Activated CD8-positive, alpha-beta memory T cell treated with anti-CD3 and anti-CD28 coated beads for 4 hours (primary cell): ENCODE measurements at regions not wholly inside any gene's neighbourhood (a gene's known extent, or its start where the extent isn't known, plus 50 kb on each side); places are given as distances from the start of the nearest gene placed in this dataset.
"Not testable (repeated sequence)": the region's sequence is repeated elsewhere in the genome, so short reads cannot be mapped to it uniquely, and the experiment has no call there.

ENCODE experiments used
- DNase-seq, 2 donors: peaks; one replicate each; pipeline ENCODE4 v3.0.0-alpha.2; 2020; ENCODE audit warnings: low read depth in 2 of 2

GRCh38 chr15:26029586-26029985 lies 166.5 kb upstream of the ATP10A start:
- not testable (repeated sequence) for DNase-seq

GRCh38 chr15:26029146-26029545 lies 166.0 kb upstream of the ATP10A start:
- DNase-seq, result no peak

- no peak for DNase-seq
Measured at GRCh38 chr15:26028086-26028740, 165.1 kb upstream of the ATP10A start.

GRCh38 chr15:26026671-26027070 lies 163.5 kb upstream of the ATP10A start:
- not testable (repeated sequence) for DNase-seq

GRCh38 chr15:26024241-26024640 lies 161.1 kb upstream of the ATP10A start:
- no peak for DNase-seq

GRCh38 chr15:26023691-26024090 lies 160.6 kb upstream of the ATP10A start:
- no peak for DNase-seq

GRCh38 chr15:26023231-26023630 lies 160.1 kb upstream of the ATP10A start:
- no peak for DNase-seq

- no peak for DNase-seq
Measured at GRCh38 chr15:26020871-26021270, 157.7 kb upstream of the ATP10A start.

- no peak for DNase-seq
Measured at GRCh38 chr15:26017665-26018064, 154.5 kb upstream of the ATP10A start.

GRCh38 chr15:26015516-26016075 lies 152.5 kb upstream of the ATP10A start:
- no peak for DNase-seq

- DNase-seq, result no peak
Measured at GRCh38 chr15:26013981-26014380, 150.9 kb upstream of the ATP10A start.

- DNase-seq, result no peak
Measured at GRCh38 chr15:26011916-26012315, 148.8 kb upstream of the ATP10A start.

GRCh38 chr15:26007151-26007550 lies 144.0 kb upstream of the ATP10A start:
- DNase-seq, result no peak

GRCh38 chr15:26001201-26001600 lies 138.1 kb upstream of the ATP10A start:
- DNase-seq, result no peak

- no peak for DNase-seq
Measured at GRCh38 chr15:25993506-25993905, 130.4 kb upstream of the ATP10A start.

GRCh38 chr15:25990220-25990619 lies 127.1 kb upstream of the ATP10A start:
- no peak for DNase-seq

GRCh38 chr15:25989327-25989726 lies 126.2 kb upstream of the ATP10A start:
- DNase-seq, result no peak

GRCh38 chr15:25988716-25989115 lies 125.6 kb upstream of the ATP10A start:
- not testable (repeated sequence) for DNase-seq

GRCh38 chr15:25987638-25988037 lies 124.5 kb upstream of the ATP10A start:
- no peak for DNase-seq

GRCh38 chr15:25985165-25985564 lies 122.0 kb upstream of the ATP10A start:
- no peak for DNase-seq

GRCh38 chr15:25982736-25983135 lies 119.6 kb upstream of the ATP10A start:
- DNase-seq, result no peak

GRCh38 chr15:25981114-25981513 lies 118.0 kb upstream of the ATP10A start:
- DNase-seq, result no peak

- DNase-seq, result no peak
Measured at GRCh38 chr15:25972141-25972675, 109.1 kb upstream of the ATP10A start.

GRCh38 chr15:25971053-25971452 lies 107.9 kb upstream of the ATP10A start:
- DNase-seq, result no peak
